ENCODE measurements at regions not wholly inside any gene's neighbourhood (a gene's known extent, or its start where the extent isn't known, plus 50 kb on each side); places are given as distances from the start of the nearest gene placed in this dataset.
A peak's percentile ranks its signal among the peaks of the same experiment; 100 is the strongest.

DNA sequence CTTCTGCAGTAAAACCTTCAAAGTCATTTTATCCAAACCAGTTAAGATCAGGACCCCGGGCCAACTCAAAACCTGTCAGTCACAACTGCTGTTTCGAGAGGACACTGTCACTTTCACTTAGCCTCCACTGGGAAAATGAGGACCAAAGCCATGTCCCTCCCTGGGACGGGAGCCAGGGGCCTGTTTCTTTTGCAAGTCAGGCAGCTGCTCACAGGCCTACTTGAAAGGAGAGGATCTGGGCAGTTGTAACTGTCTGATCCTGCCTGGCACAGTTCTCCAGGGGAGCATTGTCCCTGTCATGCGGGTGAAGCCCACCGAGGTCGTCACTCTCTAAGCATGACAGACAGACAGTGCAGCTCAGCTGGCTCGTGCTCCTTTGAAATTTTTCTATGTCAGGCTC is 276.2 kb downstream of the NPIPA8 start:
- no peak for DNase-seq (ENCODE audit: low read depth in 4 of 4, low spot score in 2 of 4)

GRCh38 chr16:18059577-18059976 is 277.0 kb downstream of the NPIPA8 start:
- DNase-seq (ENCODE audit: low read depth in 4 of 4, low spot score in 2 of 4), result no peak

DNA sequence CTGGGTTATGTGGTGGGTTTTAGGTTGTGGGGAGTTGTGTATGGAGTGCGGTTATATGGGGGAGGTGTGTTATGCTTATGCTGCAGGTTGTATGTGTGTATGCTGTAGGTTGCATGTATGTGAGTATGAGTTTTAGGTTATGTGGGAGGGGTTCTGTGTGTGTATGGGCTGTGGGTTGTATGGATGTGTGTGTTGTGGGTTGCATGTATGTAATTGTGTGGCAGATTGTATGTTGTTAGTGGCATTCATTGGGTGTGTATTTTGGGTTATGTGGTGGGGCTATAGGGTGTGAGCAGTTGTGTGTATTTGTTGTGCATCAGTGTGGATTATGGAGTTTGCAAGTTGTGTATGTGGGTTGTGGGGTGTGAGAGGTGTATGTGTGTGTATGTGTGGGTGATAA is 277.4 kb downstream of the NPIPA8 start:
- DNase-seq (ENCODE audit: low read depth in 4 of 4, low spot score in 2 of 4), result no peak

- DNase-seq (ENCODE audit: low read depth in 4 of 4, low spot score in 2 of 4), result no peak
Measured at GRCh38 chr16:18055411-18055916, 281.1 kb downstream of the NPIPA8 start.

DNA sequence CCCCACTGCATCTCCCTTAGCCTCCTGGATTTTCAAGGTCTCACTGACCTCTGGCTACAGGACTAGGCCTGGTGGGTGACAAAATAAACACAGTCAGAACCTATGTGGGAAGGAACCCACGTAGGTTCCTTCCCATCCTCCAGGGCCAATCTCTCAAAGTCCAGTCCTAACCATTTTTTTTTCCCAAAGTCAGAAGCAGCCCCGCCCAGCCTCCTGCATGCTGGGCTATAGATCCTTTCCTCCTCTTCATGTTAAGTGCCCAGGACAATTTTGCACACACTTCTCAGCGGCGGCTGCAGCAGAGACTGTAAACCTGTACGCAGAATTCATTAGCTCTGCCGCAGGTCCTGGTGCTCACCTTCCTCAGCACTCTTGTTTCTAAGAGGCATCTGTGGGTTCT is 285.8 kb downstream of the NPIPA8 start:
- no peak for DNase-seq (ENCODE audit: low read depth in 4 of 4, low spot score in 2 of 4)

DNA sequence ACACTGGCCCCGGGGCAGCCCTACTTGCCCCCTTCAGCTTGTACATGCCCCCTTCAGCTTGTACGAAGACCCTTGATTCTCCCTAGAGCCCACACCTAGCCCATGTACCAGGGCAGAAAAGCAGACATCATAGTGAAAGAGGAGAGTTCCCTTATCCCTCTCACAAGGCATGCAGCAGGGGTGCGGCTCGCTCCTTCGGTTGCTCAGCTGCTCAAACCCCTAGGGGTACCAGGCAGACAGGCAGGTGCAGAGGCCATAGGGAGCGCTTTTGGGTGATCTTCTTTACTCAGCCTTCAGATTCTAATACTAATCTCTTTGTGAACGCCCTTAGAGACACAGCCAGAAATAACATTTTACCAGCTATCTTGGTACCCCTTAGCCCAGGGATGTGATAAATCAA is 286.3 kb downstream of the NPIPA8 start:
- DNase-seq (ENCODE audit: low read depth in 4 of 4, low spot score in 2 of 4), result no peak

DNA sequence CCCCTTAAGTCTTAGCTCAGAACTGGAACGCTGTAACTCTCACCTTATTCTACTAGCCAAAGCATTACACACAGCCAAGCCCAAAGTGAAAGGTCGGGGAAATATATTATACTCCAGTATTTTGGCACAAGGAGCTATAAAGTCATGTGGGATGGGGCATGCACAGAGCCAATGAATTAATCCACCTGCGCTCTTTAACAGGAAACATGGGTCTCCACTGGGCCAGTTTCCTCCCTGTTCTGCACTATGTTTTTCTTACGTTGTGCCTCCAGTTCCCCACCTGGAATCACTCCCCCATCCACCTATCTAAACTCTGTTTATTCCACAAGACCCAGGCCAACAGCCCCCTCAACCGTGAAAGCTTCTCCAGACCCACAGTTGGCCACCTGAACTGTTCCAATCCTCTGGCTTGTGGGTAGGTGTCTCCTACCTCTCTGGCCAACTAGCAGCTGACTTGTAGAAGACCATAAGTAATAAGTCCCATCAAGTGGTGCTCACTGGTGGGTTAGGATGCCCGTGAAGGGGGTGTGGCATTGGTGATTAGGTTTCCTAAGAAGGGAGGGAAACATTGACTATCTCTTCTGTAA is 286.9 kb downstream of the NPIPA8 start:
- DNase-seq (ENCODE audit: low read depth in 4 of 4, low spot score in 2 of 4), result no peak

DNA sequence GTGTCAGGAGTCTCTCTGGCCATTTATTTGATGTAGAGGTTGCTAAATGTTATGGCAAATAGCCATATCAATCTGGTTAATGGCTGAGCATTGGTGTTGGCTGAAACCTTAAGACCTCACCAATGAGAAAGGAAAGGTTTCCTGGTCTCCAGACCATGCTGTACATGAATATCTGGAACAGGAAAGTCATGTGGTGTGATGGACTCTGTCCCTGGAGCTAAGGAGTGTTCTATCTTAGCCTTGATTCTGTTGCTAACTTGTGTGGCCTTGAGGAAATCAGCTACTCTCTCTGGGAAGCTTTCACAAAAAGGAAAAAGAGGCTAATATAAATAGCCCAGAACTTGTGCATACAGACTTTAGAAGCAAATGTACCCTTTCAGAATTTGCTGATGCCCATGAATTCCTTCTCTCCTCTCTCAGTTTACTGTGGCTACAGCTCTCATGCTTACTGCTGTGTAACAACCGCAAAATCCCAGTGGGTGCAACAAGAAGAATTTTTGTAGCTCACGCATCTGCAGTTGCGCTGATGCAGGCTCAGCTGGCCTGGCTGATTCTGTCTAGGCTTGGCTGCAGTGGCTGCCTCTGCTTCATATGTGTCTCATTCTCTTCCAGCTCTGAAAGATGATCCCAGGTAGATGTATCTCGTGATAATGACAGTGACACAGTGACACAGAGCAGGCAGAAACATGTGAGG is 287.5 kb downstream of the NPIPA8 start:
- no peak for DNase-seq (ENCODE audit: low read depth in 4 of 4, low spot score in 2 of 4)

- no peak for DNase-seq (ENCODE audit: low read depth in 4 of 4, low spot score in 2 of 4)
Measured at GRCh38 chr16:18047761-18048160, 288.8 kb downstream of the NPIPA8 start.

DNA sequence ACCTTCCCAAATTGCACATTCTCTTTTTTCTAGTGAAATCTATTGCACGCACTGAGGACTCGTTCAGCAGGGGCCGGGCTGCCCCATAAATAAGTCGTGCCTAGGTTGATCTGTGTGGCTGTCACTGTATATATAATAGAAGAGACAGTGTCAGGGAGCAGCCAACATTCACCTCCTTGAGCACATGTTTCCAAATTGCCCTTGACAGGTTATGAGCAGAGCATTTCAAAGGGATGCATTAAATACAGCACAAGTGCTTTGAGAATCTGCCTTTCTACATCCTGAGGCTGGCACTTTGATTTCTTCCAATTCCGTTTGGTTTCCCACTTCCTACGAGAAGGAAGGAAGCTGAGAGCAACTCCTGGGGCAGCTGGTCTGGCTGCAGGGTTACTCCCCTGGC is 291.2 kb downstream of the NPIPA8 start:
- no peak for DNase-seq (ENCODE audit: low read depth in 4 of 4, low spot score in 2 of 4)

GRCh38 chr16:18041864-18042834 is 294.4 kb downstream of the NPIPA8 start:
- DNase-seq (ENCODE audit: low read depth in 4 of 4, low spot score in 2 of 4), result no peak

- DNase-seq (ENCODE audit: low read depth in 4 of 4, low spot score in 2 of 4), result no peak
Measured at GRCh38 chr16:18039931-18040330, 296.6 kb downstream of the NPIPA8 start.

DNA sequence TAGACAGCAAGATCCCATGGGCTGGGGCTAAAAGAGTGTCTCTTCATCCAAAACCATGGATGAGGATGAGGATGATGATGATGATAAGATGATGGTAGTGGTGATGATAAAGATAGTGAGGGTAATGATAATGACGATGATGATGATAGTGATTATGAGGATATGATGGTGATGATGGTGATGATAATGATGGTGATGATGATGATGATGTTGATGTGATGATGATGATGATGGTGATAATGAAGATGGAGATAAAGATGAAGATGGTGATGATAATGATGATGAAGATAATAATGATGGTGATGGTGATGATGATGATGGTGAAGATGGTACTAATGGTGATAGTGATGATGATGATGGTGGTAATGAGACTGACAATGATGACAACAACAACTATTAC is 299.5 kb downstream of the NPIPA8 start:
- no peak for DNase-seq (ENCODE audit: low read depth in 4 of 4, low spot score in 2 of 4)

GRCh38 chr16:18024611-18025010 is 311.9 kb downstream of the NPIPA8 start:
- DNase-seq (ENCODE audit: low read depth in 4 of 4, low spot score in 2 of 4), result peak in 1 of 4 donors; percentile 51

- DNase-seq (ENCODE audit: low read depth in 4 of 4, low spot score in 2 of 4), result no peak
Measured at GRCh38 chr16:18018376-18018775, 318.2 kb downstream of the NPIPA8 start.

- no peak for DNase-seq (ENCODE audit: low read depth in 4 of 4, low spot score in 2 of 4)
Measured at GRCh38 chr16:18013863-18014262, 322.7 kb downstream of the NPIPA8 start.

- DNase-seq (ENCODE audit: low read depth in 4 of 4, low spot score in 2 of 4), result no peak
Measured at GRCh38 chr16:18008356-18008755, 328.2 kb downstream of the NPIPA8 start.

- DNase-seq (ENCODE audit: low read depth in 4 of 4, low spot score in 2 of 4), result no peak
Measured at GRCh38 chr16:18003033-18003432, 333.5 kb downstream of the NPIPA8 start.

GRCh38 chr16:17998996-17999395 is 337.5 kb downstream of the NPIPA8 start:
- DNase-seq (ENCODE audit: low read depth in 4 of 4, low spot score in 2 of 4), result no peak

DNA sequence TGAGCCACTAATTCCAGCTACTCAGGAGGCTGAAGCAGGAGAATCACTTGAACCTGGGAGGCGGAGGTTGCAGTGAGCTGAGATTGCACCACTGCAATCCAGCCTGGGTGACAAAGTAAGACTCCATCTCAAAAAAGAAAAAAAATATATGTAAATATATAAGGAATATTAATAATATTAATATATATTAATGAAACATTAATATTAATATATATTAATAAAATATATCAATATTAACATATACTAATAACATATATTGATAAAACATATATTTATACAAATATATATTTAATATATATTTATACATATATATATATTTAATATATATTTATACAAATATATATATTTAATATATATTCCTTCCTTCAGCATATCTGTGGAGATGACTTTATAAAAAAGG is 338.0 kb downstream of the NPIPA8 start:
- no peak for DNase-seq (ENCODE audit: low read depth in 4 of 4, low spot score in 2 of 4)

- DNase-seq (ENCODE audit: low read depth in 4 of 4, low spot score in 2 of 4), result no peak
Measured at GRCh38 chr16:17994027-17994426, 342.5 kb downstream of the NPIPA8 start.
